GM23338 (cell line): ENCODE measurements at regions not wholly inside any gene's neighbourhood (a gene's known extent, or its start where the extent isn't known, plus 50 kb on each side); places are given as distances from the start of the nearest gene placed in this dataset.

Experiments used
- ATAC-seq: fragments of 200-7000 bp; cut with Tn5 transposase; 3 replicates; pipeline ENCODE4 v1.9.1; 2020
- DNase-seq: peaks from one replicate; pipeline ENCODE4 v3.0.0-alpha.2; 2015; ENCODE audit warnings: low spot score
- H2AFZ ChIP-seq: fragments of 200-600 bp; sonication (generic); 2 replicates; pipeline ENCODE4 v1.8.0; 2016; ENCODE audit warnings: antibody characterized with exemption, mild to moderate bottlenecking, moderate library complexity
- H3F3A ChIP-seq: fragments of 200-600 bp; sonication (generic); replicated peaks from 2 replicates; pipeline ENCODE4 v1.8.0; 2017; ENCODE audit warnings: antibody characterized with exemption, mixed run types, low read depth
- H3K27ac ChIP-seq: fragments of 200-600 bp; sonication (generic); 2 replicates; pipeline ENCODE4 v1.6.1; 2016; ENCODE audit warnings: low read depth
- H3K27me3 ChIP-seq: fragments of 200-600 bp; sonication (generic); 2 replicates; pipeline ENCODE4 v1.8.0; 2016; ENCODE audit warnings: mild to moderate bottlenecking, mixed run types, moderate library complexity; ENCODE audit not compliant: insufficient read depth
- H3K36me3 ChIP-seq: fragments of 200-600 bp; sonication (generic); 2 replicates; pipeline ENCODE4 v1.8.0; 2016; ENCODE audit warnings: mild to moderate bottlenecking; ENCODE audit not compliant: insufficient read depth
- H3K4me1 ChIP-seq: fragments of 200-600 bp; sonication (generic); 2 replicates; pipeline ENCODE4 v1.8.0; 2016; ENCODE audit warnings: mild to moderate bottlenecking, moderate library complexity; ENCODE audit not compliant: insufficient read depth
- H3K4me2 ChIP-seq: fragments of 200-600 bp; sonication (generic); 2 replicates; pipeline ENCODE4 v1.7.1; 2017; ENCODE audit warnings: mixed run types
- H3K4me3 ChIP-seq: fragments of 200-600 bp; sonication (generic); 2 replicates; pipeline ENCODE4 v1.6.1; 2016; ENCODE audit warnings: mixed run types
- H3K79me2 ChIP-seq: fragments of 200-600 bp; sonication (generic); replicated peaks from 2 replicates; pipeline ENCODE4 v1.8.0; 2017; ENCODE audit warnings: mild to moderate bottlenecking; ENCODE audit not compliant: insufficient read depth
- H3K9me2 ChIP-seq: fragments of 200-600 bp; sonication (generic); 2 replicates; pipeline ENCODE4 v1.8.0; 2017; ENCODE audit not compliant: insufficient read depth
- H4K20me1 ChIP-seq: fragments of 200-600 bp; sonication (generic); replicated peaks from 2 replicates; pipeline ENCODE4 v1.8.0; 2017; ENCODE audit warnings: mild to moderate bottlenecking; ENCODE audit not compliant: insufficient read depth
- H3K27ac Mint-ChIP-seq: 2 replicates; pipeline ENCODE4 v1.8.0; 2020; ENCODE audit warnings: inconsistent platforms, mild to moderate bottlenecking, moderate library complexity, mixed read lengths
- H3K27me3 Mint-ChIP-seq: 3 replicates; pipeline ENCODE4 v1.8.0; 2022; ENCODE audit warnings: low read depth, mild to moderate bottlenecking, moderate library complexity, mixed read lengths, inconsistent platforms; ENCODE audit not compliant: insufficient read depth, poor library complexity
- H3K36me3 Mint-ChIP-seq: 3 replicates; pipeline ENCODE4 v1.8.0; 2021; ENCODE audit warnings: low read depth, mild to moderate bottlenecking, inconsistent platforms, moderate library complexity, mixed read lengths
- H3K4me1 Mint-ChIP-seq: 3 replicates; pipeline ENCODE4 v1.8.0; 2020; ENCODE audit warnings: mild to moderate bottlenecking, inconsistent platforms, mixed read lengths
- H3K4me3 Mint-ChIP-seq: 3 replicates; pipeline ENCODE4 v1.8.0; 2021; ENCODE audit warnings: moderate library complexity, mild to moderate bottlenecking, inconsistent platforms, mixed read lengths
- H3K9me3 Mint-ChIP-seq: 3 replicates; pipeline ENCODE4 v1.8.0; 2020; ENCODE audit warnings: moderate library complexity, mild to moderate bottlenecking, inconsistent platforms, mixed read lengths
- CREB1 ChIP-seq: fragments of 250-450 bp; sonication (Bioruptor Pico); IDR thresholded peaks from 2 replicates; pipeline ENCODE4 v1.5.0; 2020; ENCODE audit warnings: low read depth, mild to moderate bottlenecking, moderate library complexity
- EZH2phosphoT487 ChIP-seq: fragments of 200-600 bp; sonication (generic); IDR thresholded peaks from one replicate; pipeline ENCODE4 v1.8.1; 2018; ENCODE audit warnings: antibody characterized with exemption; ENCODE audit not compliant: unreplicated experiment
- NANOG ChIP-seq: IDR thresholded peaks from 2 replicates; pipeline ENCODE4 v1.6.1; 2016; ENCODE audit warnings: antibody characterized with exemption, borderline replicate concordance
- POLR2AphosphoS5 ChIP-seq: IDR thresholded peaks from 2 replicates; pipeline ENCODE4 v1.6.1; 2016; ENCODE audit warnings: antibody characterized with exemption, low read depth
- STAT1 ChIP-seq: IDR thresholded peaks from one replicate; pipeline ENCODE4 v1.6.1; 2016; ENCODE audit warnings: antibody characterized with exemption; ENCODE audit not compliant: unreplicated experiment
- ZNF114 ChIP-seq: fragments of 250-450 bp; sonication (Bioruptor Pico); IDR thresholded peaks from 2 replicates; pipeline ENCODE4 v1.5.0; 2020; ENCODE audit warnings: mild to moderate bottlenecking, moderate library complexity
- ZNF331 ChIP-seq: fragments of 250-450 bp; sonication (Bioruptor Pico); IDR thresholded peaks from 2 replicates; pipeline ENCODE4 v1.5.0; 2020; ENCODE audit warnings: low read depth, mild to moderate bottlenecking, moderate library complexity
- TF ChIP-seq, protein P1 (sequence below): IDR thresholded peaks from one replicate; pipeline ENCODE4 v1.6.1; 2018; ENCODE audit warnings: antibody characterized with exemption; ENCODE audit not compliant: unreplicated experiment
- TF ChIP-seq, protein P2 (sequence below): IDR thresholded peaks from 2 replicates; pipeline ENCODE4 v1.6.1; 2016; ENCODE audit warnings: antibody characterized with exemption
- TF ChIP-seq, protein P3 (sequence below): fragments of 250-450 bp; sonication (Bioruptor Pico); IDR thresholded peaks from 2 replicates; pipeline ENCODE4 v1.5.0; 2020; ENCODE audit warnings: mild to moderate bottlenecking, moderate library complexity
- TF ChIP-seq, protein P4 (sequence below), 2 experiments: fragments of 200-600 bp in 1 of 2; sonication (generic) in 1 of 2; conservative IDR thresholded peaks; 2 replicates each; pipeline versions ENCODE4 v1.5.1 to v1.6.1; 2016 to 2017; ENCODE audit warnings: antibody characterized with exemption in 2 of 2, low read depth in 2 of 2, mild to moderate bottlenecking in 2 of 2, moderate library complexity in 1 of 2

DNA sequence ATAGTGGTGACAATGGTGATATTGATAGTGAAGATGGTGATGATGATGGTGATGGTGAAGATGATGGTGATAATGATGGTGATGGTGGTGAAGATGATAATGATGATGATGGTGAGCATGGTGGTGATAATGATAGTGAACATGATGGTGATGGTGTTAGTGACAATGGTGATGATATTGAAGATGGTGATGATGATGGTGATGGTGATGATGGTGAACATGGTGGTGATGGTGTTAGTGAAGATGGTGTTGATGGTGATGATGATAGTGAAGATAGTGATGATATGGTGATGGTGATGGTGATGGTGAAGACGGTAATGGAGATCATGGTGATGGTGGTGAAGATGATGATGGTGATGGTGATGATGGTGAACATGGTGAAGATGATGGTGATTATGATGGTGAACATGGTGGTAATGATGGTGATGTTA is 259.2 kb downstream of the MATN1 start (continued):
- TF ChIP-seq, protein P1, sequence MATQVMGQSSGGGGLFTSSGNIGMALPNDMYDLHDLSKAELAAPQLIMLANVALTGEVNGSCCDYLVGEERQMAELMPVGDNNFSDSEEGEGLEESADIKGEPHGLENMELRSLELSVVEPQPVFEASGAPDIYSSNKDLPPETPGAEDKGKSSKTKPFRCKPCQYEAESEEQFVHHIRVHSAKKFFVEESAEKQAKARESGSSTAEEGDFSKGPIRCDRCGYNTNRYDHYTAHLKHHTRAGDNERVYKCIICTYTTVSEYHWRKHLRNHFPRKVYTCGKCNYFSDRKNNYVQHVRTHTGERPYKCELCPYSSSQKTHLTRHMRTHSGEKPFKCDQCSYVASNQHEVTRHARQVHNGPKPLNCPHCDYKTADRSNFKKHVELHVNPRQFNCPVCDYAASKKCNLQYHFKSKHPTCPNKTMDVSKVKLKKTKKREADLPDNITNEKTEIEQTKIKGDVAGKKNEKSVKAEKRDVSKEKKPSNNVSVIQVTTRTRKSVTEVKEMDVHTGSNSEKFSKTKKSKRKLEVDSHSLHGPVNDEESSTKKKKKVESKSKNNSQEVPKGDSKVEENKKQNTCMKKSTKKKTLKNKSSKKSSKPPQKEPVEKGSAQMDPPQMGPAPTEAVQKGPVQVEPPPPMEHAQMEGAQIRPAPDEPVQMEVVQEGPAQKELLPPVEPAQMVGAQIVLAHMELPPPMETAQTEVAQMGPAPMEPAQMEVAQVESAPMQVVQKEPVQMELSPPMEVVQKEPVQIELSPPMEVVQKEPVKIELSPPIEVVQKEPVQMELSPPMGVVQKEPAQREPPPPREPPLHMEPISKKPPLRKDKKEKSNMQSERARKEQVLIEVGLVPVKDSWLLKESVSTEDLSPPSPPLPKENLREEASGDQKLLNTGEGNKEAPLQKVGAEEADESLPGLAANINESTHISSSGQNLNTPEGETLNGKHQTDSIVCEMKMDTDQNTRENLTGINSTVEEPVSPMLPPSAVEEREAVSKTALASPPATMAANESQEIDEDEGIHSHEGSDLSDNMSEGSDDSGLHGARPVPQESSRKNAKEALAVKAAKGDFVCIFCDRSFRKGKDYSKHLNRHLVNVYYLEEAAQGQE, result no peak
- TF ChIP-seq, protein P2, sequence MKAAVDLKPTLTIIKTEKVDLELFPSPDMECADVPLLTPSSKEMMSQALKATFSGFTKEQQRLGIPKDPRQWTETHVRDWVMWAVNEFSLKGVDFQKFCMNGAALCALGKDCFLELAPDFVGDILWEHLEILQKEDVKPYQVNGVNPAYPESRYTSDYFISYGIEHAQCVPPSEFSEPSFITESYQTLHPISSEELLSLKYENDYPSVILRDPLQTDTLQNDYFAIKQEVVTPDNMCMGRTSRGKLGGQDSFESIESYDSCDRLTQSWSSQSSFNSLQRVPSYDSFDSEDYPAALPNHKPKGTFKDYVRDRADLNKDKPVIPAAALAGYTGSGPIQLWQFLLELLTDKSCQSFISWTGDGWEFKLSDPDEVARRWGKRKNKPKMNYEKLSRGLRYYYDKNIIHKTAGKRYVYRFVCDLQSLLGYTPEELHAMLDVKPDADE, result no peak
- no peak for TF ChIP-seq STAT1
- no peak for TF ChIP-seq NANOG
- no peak for TF ChIP-seq EZH2phosphoT487

DNA sequence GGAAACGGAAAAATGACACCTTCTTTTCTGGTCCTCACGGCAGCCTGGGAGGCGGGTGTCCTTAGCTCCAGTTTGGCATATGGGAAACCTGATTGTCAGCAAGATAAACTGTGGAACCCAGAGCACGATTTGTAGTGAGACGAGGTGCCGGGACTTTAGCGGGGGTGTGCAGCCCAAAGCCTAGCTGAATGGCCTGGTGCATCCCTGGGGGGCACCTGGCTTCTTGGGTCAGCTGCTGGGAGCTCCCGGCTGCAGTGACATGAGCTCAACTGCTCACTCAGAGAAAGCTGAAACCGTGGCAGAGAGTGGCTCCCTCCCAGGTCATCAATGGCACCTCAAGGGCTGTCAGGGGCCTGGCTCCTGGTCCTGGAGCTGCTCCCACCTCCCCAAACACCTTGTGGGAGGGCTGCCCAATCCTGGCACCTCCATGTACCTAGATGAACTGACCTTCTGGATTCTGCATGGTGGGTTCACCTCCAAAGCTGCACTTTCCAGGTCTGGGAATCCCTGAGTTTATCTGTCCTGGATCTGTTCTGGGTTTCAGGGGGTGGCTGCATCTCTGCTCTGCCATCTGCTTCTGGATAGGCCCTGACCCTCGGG is 260.5 kb downstream of the MATN1 start:
- no peak overlapping the region for H3K4me3 Mint-ChIP-seq
- Histone ChIP-seq H3K79me2 (no peaks in the 10 kb centered on the region), H4K20me1 (no peaks in the 10 kb centered on the region), H3F3A (no peaks in the 10 kb centered on the region), H2AFZ (no peak overlapping the region), H3K9me2 (0 out of 2 replicates have a peak, but pooled peaks cover 10% of the 10 kb centered on the region), H3K27ac (no peak overlapping the region), H3K27me3 (no peaks in the 10 kb centered on the region), H3K4me2 (no peak overlapping the region), H3K4me3 (no peak overlapping the region), H3K36me3 (no peaks in the 10 kb centered on the region), H3K4me1 (no peaks in the 10 kb centered on the region)
- H3K4me1 Mint-ChIP-seq, result no peaks in the 10 kb centered on the region
- no peak overlapping the region for H3K27ac Mint-ChIP-seq
- no peak for ATAC-seq
- H3K36me3 Mint-ChIP-seq, result peaks cover 14% of the 10 kb centered on the region; the same call in 2 of the 3 replicates
- peaks cover 60% of the 10 kb centered on the region for H3K9me3 Mint-ChIP-seq
- peaks cover 2% of the 10 kb centered on the region for H3K27me3 Mint-ChIP-seq
- no peak for DNase-seq
- TF ChIP-seq, protein P3, sequence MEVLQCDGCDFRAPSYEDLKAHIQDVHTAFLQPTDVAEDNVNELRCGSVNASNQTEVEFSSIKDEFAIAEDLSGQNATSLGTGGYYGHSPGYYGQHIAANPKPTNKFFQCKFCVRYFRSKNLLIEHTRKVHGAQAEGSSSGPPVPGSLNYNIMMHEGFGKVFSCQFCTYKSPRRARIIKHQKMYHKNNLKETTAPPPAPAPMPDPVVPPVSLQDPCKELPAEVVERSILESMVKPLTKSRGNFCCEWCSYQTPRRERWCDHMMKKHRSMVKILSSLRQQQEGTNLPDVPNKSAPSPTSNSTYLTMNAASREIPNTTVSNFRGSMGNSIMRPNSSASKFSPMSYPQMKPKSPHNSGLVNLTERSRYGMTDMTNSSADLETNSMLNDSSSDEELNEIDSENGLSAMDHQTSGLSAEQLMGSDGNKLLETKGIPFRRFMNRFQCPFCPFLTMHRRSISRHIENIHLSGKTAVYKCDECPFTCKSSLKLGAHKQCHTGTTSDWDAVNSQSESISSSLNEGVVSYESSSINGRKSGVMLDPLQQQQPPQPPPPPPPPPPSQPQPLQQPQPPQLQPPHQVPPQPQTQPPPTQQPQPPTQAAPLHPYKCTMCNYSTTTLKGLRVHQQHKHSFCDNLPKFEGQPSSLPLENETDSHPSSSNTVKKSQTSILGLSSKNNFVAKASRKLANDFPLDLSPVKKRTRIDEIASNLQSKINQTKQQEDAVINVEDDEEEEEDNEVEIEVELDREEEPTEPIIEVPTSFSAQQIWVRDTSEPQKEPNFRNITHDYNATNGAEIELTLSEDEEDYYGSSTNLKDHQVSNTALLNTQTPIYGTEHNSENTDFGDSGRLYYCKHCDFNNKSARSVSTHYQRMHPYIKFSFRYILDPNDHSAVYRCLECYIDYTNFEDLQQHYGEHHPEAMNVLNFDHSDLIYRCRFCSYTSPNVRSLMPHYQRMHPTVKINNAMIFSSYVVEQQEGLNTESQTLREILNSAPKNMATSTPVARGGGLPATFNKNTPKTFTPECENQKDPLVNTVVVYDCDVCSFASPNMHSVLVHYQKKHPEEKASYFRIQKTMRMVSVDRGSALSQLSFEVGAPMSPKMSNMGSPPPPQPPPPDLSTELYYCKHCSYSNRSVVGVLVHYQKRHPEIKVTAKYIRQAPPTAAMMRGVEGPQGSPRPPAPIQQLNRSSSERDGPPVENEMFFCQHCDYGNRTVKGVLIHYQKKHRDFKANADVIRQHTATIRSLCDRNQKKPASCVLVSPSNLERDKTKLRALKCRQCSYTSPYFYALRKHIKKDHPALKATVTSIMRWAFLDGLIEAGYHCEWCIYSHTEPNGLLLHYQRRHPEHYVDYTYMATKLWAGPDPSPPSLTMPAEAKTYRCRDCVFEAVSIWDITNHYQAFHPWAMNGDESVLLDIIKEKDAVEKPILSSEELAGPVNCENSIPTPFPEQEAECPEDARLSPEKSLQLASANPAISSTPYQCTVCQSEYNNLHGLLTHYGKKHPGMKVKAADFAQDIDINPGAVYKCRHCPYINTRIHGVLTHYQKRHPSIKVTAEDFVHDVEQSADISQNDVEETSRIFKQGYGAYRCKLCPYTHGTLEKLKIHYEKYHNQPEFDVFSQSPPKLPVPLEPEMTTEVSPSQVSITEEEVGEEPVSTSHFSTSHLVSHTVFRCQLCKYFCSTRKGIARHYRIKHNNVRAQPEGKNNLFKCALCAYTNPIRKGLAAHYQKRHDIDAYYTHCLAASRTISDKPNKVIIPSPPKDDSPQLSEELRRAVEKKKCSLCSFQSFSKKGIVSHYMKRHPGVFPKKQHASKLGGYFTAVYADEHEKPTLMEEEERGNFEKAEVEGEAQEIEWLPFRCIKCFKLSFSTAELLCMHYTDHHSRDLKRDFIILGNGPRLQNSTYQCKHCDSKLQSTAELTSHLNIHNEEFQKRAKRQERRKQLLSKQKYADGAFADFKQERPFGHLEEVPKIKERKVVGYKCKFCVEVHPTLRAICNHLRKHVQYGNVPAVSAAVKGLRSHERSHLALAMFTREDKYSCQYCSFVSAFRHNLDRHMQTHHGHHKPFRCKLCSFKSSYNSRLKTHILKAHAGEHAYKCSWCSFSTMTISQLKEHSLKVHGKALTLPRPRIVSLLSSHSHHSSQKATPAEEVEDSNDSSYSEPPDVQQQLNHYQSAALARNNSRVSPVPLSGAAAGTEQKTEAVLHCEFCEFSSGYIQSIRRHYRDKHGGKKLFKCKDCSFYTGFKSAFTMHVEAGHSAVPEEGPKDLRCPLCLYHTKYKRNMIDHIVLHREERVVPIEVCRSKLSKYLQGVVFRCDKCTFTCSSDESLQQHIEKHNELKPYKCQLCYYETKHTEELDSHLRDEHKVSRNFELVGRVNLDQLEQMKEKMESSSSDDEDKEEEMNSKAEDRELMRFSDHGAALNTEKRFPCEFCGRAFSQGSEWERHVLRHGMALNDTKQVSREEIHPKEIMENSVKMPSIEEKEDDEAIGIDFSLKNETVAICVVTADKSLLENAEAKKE (CRISPR knock-in tag), result no peak
- TF ChIP-seq ZNF114 (CRISPR knock-in tag), result no peak
- TF ChIP-seq, protein P4, sequence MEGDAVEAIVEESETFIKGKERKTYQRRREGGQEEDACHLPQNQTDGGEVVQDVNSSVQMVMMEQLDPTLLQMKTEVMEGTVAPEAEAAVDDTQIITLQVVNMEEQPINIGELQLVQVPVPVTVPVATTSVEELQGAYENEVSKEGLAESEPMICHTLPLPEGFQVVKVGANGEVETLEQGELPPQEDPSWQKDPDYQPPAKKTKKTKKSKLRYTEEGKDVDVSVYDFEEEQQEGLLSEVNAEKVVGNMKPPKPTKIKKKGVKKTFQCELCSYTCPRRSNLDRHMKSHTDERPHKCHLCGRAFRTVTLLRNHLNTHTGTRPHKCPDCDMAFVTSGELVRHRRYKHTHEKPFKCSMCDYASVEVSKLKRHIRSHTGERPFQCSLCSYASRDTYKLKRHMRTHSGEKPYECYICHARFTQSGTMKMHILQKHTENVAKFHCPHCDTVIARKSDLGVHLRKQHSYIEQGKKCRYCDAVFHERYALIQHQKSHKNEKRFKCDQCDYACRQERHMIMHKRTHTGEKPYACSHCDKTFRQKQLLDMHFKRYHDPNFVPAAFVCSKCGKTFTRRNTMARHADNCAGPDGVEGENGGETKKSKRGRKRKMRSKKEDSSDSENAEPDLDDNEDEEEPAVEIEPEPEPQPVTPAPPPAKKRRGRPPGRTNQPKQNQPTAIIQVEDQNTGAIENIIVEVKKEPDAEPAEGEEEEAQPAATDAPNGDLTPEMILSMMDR (conservative IDR thresholded peaks at IDR 0.05; ENCODE audit: low read depth in 2 of 2), result no peak
- TF ChIP-seq CREB1 (CRISPR knock-in tag), result no peak
- no peak for TF ChIP-seq NANOG
- no peak for TF ChIP-seq POLR2AphosphoS5
- TF ChIP-seq ZNF331 (CRISPR knock-in tag), result no peak
- TF ChIP-seq, protein P2, result no peak
